ENCODE measurements at regions not wholly inside any gene's neighbourhood (a gene's known extent, or its start where the extent isn't known, plus 50 kb on each side); places are given as distances from the start of the nearest gene placed in this dataset.

GRCh38 chr4:128358231-128358912, 70.8 kb upstream of the PGRMC2 start:
- no peak for DNase-seq (ENCODE audit: low read depth)

- no peak for DNase-seq (ENCODE audit: low read depth)
These were observed 69.7 kb upstream of the PGRMC2 start for GRCh38 chr4:128357286-128357685.

GRCh38 chr4:128355305-128355704, 67.7 kb upstream of the PGRMC2 start:
- DNase-seq (ENCODE audit: low read depth): no peak

- DNase-seq (ENCODE audit: low read depth): no peak
These were observed 66.7 kb upstream of the PGRMC2 start for GRCh38 chr4:128354205-128354821.

- DNase-seq (ENCODE audit: low read depth): no peak
These were observed 66.2 kb upstream of the PGRMC2 start for GRCh38 chr4:128353791-128354190.

- DNase-seq (ENCODE audit: low read depth): no peak
These were observed 63.9 kb upstream of the PGRMC2 start for GRCh38 chr4:128351502-128351901.

- DNase-seq (ENCODE audit: low read depth): no peak
These were observed 62.9 kb upstream of the PGRMC2 start for GRCh38 chr4:128350449-128351045.

GRCh38 chr4:128349921-128350320, 62.3 kb upstream of the PGRMC2 start:
- no peak for DNase-seq (ENCODE audit: low read depth)

- DNase-seq (ENCODE audit: low read depth): no peak
These were observed 60.5 kb upstream of the PGRMC2 start for GRCh38 chr4:128347930-128348660.

GRCh38 chr4:128347175-128347868, 59.7 kb upstream of the PGRMC2 start:
- no peak for DNase-seq (ENCODE audit: low read depth)

- no peak for DNase-seq (ENCODE audit: low read depth)
These were observed 58.6 kb upstream of the PGRMC2 start for GRCh38 chr4:128346054-128346716.

- no peak for DNase-seq (ENCODE audit: low read depth)
These were observed 58.0 kb upstream of the PGRMC2 start for GRCh38 chr4:128345650-128346049.

- DNase-seq (ENCODE audit: low read depth): no peak
These were observed 55.1 kb upstream of the PGRMC2 start for GRCh38 chr4:128342762-128343161.

- DNase-seq (ENCODE audit: low read depth): no peak
These were observed 54.0 kb upstream of the PGRMC2 start for GRCh38 chr4:128341634-128342033.

GRCh38 chr4:128338634-128339355, 51.2 kb upstream of the PGRMC2 start:
- no peak for DNase-seq (ENCODE audit: low read depth)

GRCh38 chr4:128337863-128338262, 50.2 kb upstream of the PGRMC2 start:
- no peak for DNase-seq (ENCODE audit: low read depth)
